OCI-LY7 (cell line): ENCODE measurements at regions not wholly inside any gene's neighbourhood (a gene's known extent, or its start where the extent isn't known, plus 50 kb on each side); places are given as distances from the start of the nearest gene placed in this dataset.

Source experiments
- BruUV-seq: library from RNA; stranded (reverse); fragments of 400-500 nt; replicated peaks from 2 replicates; lab custom pipeline; 2021; lab: Mats Ljungman, UMichigan
- CTCF ChIA-PET: fragments of 300-600 bp; sonication (Branson Sonifier 250); formaldehyde crosslinking; loops from one replicate; lab custom pipeline; 2022; ENCODE audit warnings: antibody characterized with exemption; ENCODE audit not compliant: unreplicated experiment; lab: Charles Lee
- POLR2A ChIA-PET: fragments of 300-600 bp; sonication (Branson Sonifier 250); formaldehyde crosslinking; loops from one replicate; lab custom pipeline; 2022; ENCODE audit warnings: antibody characterized with exemption; lab: Charles Lee
- DNase-seq: peaks from one replicate; pipeline ENCODE4 v3.0.0-alpha.2; 2015; ENCODE audit warnings: low spot score
- H2AFZ ChIP-seq: fragments of 200-600 bp; sonication (generic), shearing (Covaris generic); 2 replicates; pipeline ENCODE4 v1.6.1; 2014; ENCODE audit warnings: mild to moderate bottlenecking, antibody characterized with exemption, low read length, moderate library complexity
- H3K27ac ChIP-seq: fragments of 200-600 bp; sonication (generic); 2 replicates; pipeline ENCODE4 v1.5.1; 2014; ENCODE audit warnings: mixed run types, low read depth, mild to moderate bottlenecking, moderate library complexity, low read length, inconsistent platforms; ENCODE audit not compliant: poor library complexity, severe bottlenecking
- H3K36me3 ChIP-seq: fragments of 200-600 bp; sonication (generic); 2 replicates; pipeline ENCODE4 v1.6.1; 2014; ENCODE audit warnings: mild to moderate bottlenecking, antibody characterized with exemption, low read length, moderate library complexity, mixed read lengths; ENCODE audit not compliant: insufficient read depth
- H3K4me1 ChIP-seq: fragments of 200-600 bp; sonication (generic); 2 replicates; pipeline ENCODE4 v1.5.1; 2014; ENCODE audit warnings: mild to moderate bottlenecking, low read length; ENCODE audit not compliant: insufficient read depth, poor library complexity, severe bottlenecking
- H3K4me2 ChIP-seq: fragments of 200-600 bp; sonication (generic); 2 replicates; pipeline ENCODE4 v1.6.1; 2014; ENCODE audit warnings: mild to moderate bottlenecking, low read length
- H3K4me3 ChIP-seq: fragments of 200-600 bp; sonication (generic); 2 replicates; pipeline ENCODE4 v1.5.1; 2014; ENCODE audit warnings: mild to moderate bottlenecking, low read depth, low read length; ENCODE audit not compliant: poor library complexity, severe bottlenecking
- H3K79me2 ChIP-seq: fragments of 200-600 bp; sonication (generic); 2 replicates; pipeline ENCODE4 v1.6.1; 2016; ENCODE audit warnings: low read depth, mild to moderate bottlenecking, low read length, moderate library complexity, mixed read lengths; ENCODE audit not compliant: insufficient read depth
- H3K9me2 ChIP-seq: fragments of 200-600 bp; sonication (generic); 2 replicates; pipeline ENCODE4 v1.6.1; 2016; ENCODE audit warnings: mild to moderate bottlenecking, low read length, mixed read lengths; ENCODE audit not compliant: insufficient read depth
- H3K9me3 ChIP-seq: fragments of 200-600 bp; sonication (generic); 2 replicates; pipeline ENCODE4 v1.6.1; 2014; ENCODE audit warnings: mild to moderate bottlenecking, mixed run types, low read length, mixed read lengths
- H4K20me1 ChIP-seq: fragments of 200-600 bp; sonication (generic); 2 replicates; pipeline ENCODE4 v1.6.1; 2014; ENCODE audit warnings: mild to moderate bottlenecking, antibody characterized with exemption, low read length, moderate library complexity, mixed read lengths; ENCODE audit not compliant: insufficient read depth
- CTCF ChIP-seq: fragments of 200-600 bp; sonication (generic); conservative IDR thresholded peaks from 2 replicates; pipeline ENCODE4 v1.5.1; 2014; ENCODE audit warnings: mild to moderate bottlenecking, antibody characterized with exemption, low read length, moderate library complexity, mixed read lengths
- EZH2phosphoT487 ChIP-seq: fragments of 200-600 bp; sonication (generic); IDR thresholded peaks from 2 replicates; pipeline ENCODE4 v1.6.1; 2018; ENCODE audit warnings: low read depth, borderline replicate concordance, mild to moderate bottlenecking, mixed run types, antibody characterized with exemption, low read length, moderate library complexity, mixed read lengths
- intact Hi-C: fragments of 100-400 bp; cut with micrococcal nuclease; formaldehyde crosslinking; loops from one replicate; pipeline ENCODE4 v1.10.0; 2022; ENCODE audit not compliant: unreplicated experiment

GRCh38 chr20:41978875-41979274, 360.7 kb upstream of the CHD6 start:
- DNase-seq = no peak
- no peaks in the 10 kb centered on the region for H3K9me2 ChIP-seq
- no peaks in the 10 kb centered on the region for H3K4me1 ChIP-seq
- no peaks in the 10 kb centered on the region for H3K9me3 ChIP-seq
- H3K79me2 ChIP-seq = no peaks in the 10 kb centered on the region
- H4K20me1 ChIP-seq = no peaks in the 10 kb centered on the region
- no peaks in the 10 kb centered on the region for H3K36me3 ChIP-seq
- TF ChIP-seq CTCF (no peak), EZH2phosphoT487 (no peak)
- no peak overlapping the region for H2AFZ ChIP-seq
- H3K4me3 ChIP-seq = no peak overlapping the region
- H3K27ac ChIP-seq = no peak overlapping the region
- no TSS peak for BruUV-seq
- CTCF ChIA-PET = no interaction called here
- intact Hi-C loops = no loop called here
- no peak overlapping the region for H3K4me2 ChIP-seq
- POLR2A ChIA-PET = no interaction called here

- Histone ChIP-seq H3K27ac (no peak overlapping the region), H4K20me1 (no peaks in the 10 kb centered on the region), H2AFZ (no peak overlapping the region), H3K4me3 (no peak overlapping the region), H3K36me3 (no peaks in the 10 kb centered on the region), H3K9me3 (no peaks in the 10 kb centered on the region), H3K79me2 (no peaks in the 10 kb centered on the region), H3K4me1 (no peaks in the 10 kb centered on the region), H3K4me2 (no peak overlapping the region), H3K9me2 (no peaks in the 10 kb centered on the region)
- ChIA-PET CTCF (no interaction called here), POLR2A (no interaction called here)
- intact Hi-C loops = no loop called here
- BruUV-seq = no TSS peak
- DNase-seq = no peak
- no peak for TF ChIP-seq EZH2phosphoT487
- no peak for TF ChIP-seq CTCF
These were observed 360.1 kb upstream of the CHD6 start for GRCh38 chr20:41978246-41978790.

DNA sequence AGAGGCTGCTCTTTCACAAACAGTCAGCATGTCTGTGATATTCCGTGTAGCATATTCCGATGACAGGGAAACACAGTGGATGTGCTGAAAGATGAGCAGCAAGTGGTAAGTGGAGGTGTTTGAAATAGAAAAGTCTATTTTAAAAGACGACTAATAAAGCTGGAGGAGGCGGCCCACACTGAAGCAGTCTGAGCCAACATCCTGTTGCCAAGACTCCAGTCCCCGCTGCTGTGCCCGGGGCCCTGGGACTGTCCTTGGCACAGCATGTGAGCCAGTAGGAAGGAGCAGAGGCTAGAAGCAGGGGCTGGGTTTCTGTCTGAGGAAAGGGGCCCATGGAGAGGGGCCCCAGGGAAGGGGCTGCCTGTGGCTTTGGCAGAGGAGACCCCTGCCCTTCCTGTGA, 351.5 kb upstream of the CHD6 start:
- no peak overlapping the region for H3K4me3 ChIP-seq
- intact Hi-C loops = no loop called here
- no peaks in the 10 kb centered on the region for H4K20me1 ChIP-seq
- no peaks in the 10 kb centered on the region for H3K9me3 ChIP-seq
- TF ChIP-seq EZH2phosphoT487 (no peak), CTCF (no peak)
- no peaks in the 10 kb centered on the region for H3K36me3 ChIP-seq
- BruUV-seq = no TSS peak
- H3K4me2 ChIP-seq = no peak overlapping the region
- ChIA-PET CTCF (interaction anchor here (1.2 kb wide), 1 partner anchor 8 kb away, joined by 3 read pairs; no protein-coding TSS in a partner anchor), POLR2A (interaction anchor here (1.0 kb wide), 1 partner anchor 13 kb away, joined by 3 read pairs; no protein-coding TSS in a partner anchor)
- DNase-seq = no peak
- H2AFZ ChIP-seq = no peak overlapping the region
- H3K4me1 ChIP-seq = no peaks in the 10 kb centered on the region
- H3K27ac ChIP-seq = no peak overlapping the region
- H3K9me2 ChIP-seq = no peaks in the 10 kb centered on the region
- H3K79me2 ChIP-seq = no peaks in the 10 kb centered on the region
